ENCODE measurements at regions not wholly inside any gene's neighbourhood (a gene's known extent, or its start where the extent isn't known, plus 50 kb on each side); places are given as distances from the start of the nearest gene placed in this dataset.

DNA sequence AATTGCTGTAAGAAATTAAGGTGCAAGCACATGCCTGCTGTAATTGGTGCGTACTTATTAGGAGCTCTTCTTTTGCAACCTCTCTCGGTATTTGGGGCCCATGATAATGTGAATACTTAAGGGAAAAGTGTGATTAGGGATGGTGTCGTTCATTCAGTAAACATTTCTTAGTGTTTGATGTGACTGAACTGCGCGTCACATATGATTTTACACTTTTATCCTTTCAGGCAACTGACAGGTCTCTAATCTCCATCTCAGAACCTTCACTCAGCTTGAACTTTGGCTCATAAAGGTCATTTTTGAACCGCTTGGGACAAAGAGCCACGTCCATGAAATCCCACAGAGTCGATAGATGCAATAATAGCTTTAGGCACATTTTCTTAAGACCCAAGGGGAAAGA, 612.1 kb upstream of the PITX2 start:
- Histone ChIP-seq H3K4me1 (ENCODE audit: control insufficient read depth, insufficient read depth, low read length) (peaks cover 3% of the 10 kb centered on the region; the same call in 1 of the 2 replicates), H3K36me3 (ENCODE audit: control insufficient read depth, insufficient read depth, low read length) (no peaks in the 10 kb centered on the region), H3K27ac (ENCODE audit: low read depth, low read length) (no peak overlapping the region), H3K4me3 (ENCODE audit: low read depth, low read length) (no peak overlapping the region), H3K9me3 (ENCODE audit: control insufficient read depth, insufficient read depth, low read depth, low read length) (no peaks in the 10 kb centered on the region), H3K9ac (ENCODE audit: low read length) (no peak overlapping the region), H3K27me3 (ENCODE audit: control insufficient read depth, insufficient read depth, low read length) (no peaks in the 10 kb centered on the region)

DNA sequence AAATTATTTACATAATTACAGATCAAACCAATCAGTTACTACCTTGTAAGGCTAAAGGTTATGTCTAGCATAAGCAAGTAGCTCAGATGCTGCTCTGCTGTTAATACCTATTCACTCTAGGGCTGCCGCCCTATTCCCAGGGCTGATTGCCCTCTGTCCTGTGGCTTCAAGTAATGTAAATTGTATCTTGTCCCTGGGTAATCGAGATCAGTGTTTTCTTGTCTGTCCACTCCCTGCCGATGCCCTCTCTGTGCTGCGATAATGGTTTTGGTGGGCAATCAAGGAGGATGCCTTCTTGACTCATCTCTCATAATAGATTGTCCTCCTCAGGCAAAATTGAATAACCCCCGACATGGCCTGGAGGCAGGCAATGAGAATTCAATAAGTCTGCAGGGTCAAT, 641.0 kb upstream of the PITX2 start:
- H3K9me3 ChIP-seq (ENCODE audit: control insufficient read depth, insufficient read depth, low read depth, low read length) = no peaks in the 10 kb centered on the region
- no peaks in the 10 kb centered on the region for H3K27me3 ChIP-seq (ENCODE audit: control insufficient read depth, insufficient read depth, low read length)
- no peak overlapping the region for H3K4me3 ChIP-seq (ENCODE audit: low read depth, low read length)
- H3K27ac ChIP-seq (ENCODE audit: low read depth, low read length) = no peak overlapping the region
- H3K36me3 ChIP-seq (ENCODE audit: control insufficient read depth, insufficient read depth, low read length) = no peaks in the 10 kb centered on the region
- peaks cover 4% of the 10 kb centered on the region; the same call in 1 of the 2 replicates for H3K4me1 ChIP-seq (ENCODE audit: control insufficient read depth, insufficient read depth, low read length)
- H3K9ac ChIP-seq (ENCODE audit: low read length) = no peak overlapping the region

DNA sequence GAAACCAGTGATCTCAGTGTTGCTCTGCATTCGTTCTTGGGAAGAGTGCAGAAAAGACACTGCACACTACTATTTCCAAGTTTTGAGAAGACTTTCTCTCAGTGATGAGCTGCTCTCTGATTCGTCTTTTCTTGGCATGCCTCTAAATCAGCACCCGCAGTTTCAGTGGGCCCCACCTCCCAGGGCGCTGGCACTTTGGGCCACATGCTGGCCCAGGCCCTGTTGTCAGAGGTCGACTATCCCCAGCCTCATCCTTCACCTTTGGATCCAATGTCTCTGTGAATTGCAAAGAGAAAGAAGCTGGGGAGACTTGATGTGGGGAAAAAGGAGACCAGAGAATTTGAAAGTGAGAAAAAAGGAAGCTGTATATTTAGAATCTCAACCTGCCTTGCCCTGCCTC, 644.1 kb upstream of the PITX2 start:
- Histone ChIP-seq H3K4me3 (ENCODE audit: low read depth, low read length) (no peak overlapping the region), H3K9me3 (ENCODE audit: control insufficient read depth, insufficient read depth, low read depth, low read length) (no peaks in the 10 kb centered on the region), H3K27ac (ENCODE audit: low read depth, low read length) (no peak overlapping the region), H3K9ac (ENCODE audit: low read length) (no peak overlapping the region), H3K4me1 (ENCODE audit: control insufficient read depth, insufficient read depth, low read length) (peaks cover 4% of the 10 kb centered on the region; the same call in 1 of the 2 replicates), H3K27me3 (ENCODE audit: control insufficient read depth, insufficient read depth, low read length) (no peaks in the 10 kb centered on the region), H3K36me3 (ENCODE audit: control insufficient read depth, insufficient read depth, low read length) (no peaks in the 10 kb centered on the region)

DNA sequence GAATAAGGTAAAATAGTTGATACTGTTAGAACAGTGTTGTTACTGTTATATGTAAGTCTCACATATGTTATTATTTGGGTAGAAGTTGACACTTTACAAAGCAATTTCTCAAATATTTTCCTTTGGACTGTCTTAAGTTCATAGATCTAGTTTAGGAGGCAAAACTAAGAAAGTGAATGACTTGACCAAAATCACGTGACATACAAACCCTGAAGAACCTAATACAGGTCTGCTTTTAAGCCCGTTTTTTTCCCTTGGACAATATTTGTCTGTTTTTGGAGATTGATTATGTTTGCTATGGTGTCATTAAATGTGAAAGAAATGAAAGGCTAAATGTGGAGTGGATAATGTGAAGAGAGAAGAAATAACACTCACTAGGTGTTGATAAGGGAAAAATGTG, 644.9 kb upstream of the PITX2 start:
- H3K36me3 ChIP-seq (ENCODE audit: control insufficient read depth, insufficient read depth, low read length) = no peaks in the 10 kb centered on the region
- H3K4me3 ChIP-seq (ENCODE audit: low read depth, low read length) = no peak overlapping the region
- H3K4me1 ChIP-seq (ENCODE audit: control insufficient read depth, insufficient read depth, low read length) = peaks cover 4% of the 10 kb centered on the region; the same call in 1 of the 2 replicates
- no peaks in the 10 kb centered on the region for H3K9me3 ChIP-seq (ENCODE audit: control insufficient read depth, insufficient read depth, low read depth, low read length)
- no peaks in the 10 kb centered on the region for H3K27me3 ChIP-seq (ENCODE audit: control insufficient read depth, insufficient read depth, low read length)
- H3K27ac ChIP-seq (ENCODE audit: low read depth, low read length) = no peak overlapping the region
- H3K9ac ChIP-seq (ENCODE audit: low read length) = no peak overlapping the region

DNA sequence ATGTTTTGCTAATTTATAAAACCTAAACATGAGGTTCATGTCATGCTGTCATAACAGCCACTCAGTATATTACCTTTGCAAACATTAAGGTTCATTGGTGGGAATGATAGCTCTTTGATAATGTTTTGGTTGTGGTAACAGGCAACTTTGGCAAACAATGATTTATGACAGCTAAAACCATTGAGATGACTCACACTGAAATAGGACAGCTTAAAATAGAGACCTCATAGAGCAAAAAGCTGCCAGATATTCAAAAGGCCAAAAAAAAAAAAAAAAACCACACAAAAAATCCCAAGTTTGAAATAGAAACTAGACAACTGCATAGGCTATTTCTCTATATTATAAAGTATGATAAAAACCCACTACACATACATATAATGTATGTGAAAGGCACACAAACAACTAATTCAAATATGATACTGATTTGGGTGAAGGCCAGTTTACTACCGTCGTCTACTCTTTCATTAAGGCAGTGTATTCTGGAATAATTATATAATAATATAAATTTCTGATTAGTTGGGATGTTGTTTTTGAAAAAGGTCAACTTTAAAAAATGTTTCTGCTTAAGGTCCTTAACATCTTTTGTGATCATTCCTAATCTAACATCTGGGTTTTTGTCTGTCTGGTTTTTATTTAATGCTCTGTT, 646.0 kb upstream of the PITX2 start:
- Histone ChIP-seq H3K36me3 (ENCODE audit: control insufficient read depth, insufficient read depth, low read length) (no peaks in the 10 kb centered on the region), H3K9me3 (ENCODE audit: control insufficient read depth, insufficient read depth, low read depth, low read length) (no peaks in the 10 kb centered on the region), H3K27me3 (ENCODE audit: control insufficient read depth, insufficient read depth, low read length) (no peaks in the 10 kb centered on the region)

DNA sequence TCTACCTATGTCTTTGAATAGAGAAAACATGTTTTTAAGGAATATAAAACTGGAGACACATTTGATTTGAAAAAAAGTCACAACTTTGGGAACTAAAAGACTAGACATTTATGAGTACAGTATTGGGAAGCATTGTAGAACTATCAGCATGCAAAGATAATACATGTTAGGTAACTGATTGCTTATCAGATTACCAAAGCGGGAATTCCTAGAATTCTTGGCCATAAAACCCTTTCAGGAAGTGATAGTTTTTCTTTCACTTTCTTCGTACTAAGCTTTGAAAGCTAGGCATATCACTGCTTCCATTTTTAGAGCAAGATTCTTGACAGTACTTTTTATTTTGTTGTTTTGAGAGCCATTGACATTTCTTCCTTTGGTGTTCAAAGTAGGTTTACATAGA, 646.6 kb upstream of the PITX2 start:
- no peak overlapping the region for H3K27ac ChIP-seq (ENCODE audit: low read depth, low read length)
- H3K27me3 ChIP-seq (ENCODE audit: control insufficient read depth, insufficient read depth, low read length) = no peaks in the 10 kb centered on the region
- no peak overlapping the region for H3K4me3 ChIP-seq (ENCODE audit: low read depth, low read length)
- H3K9me3 ChIP-seq (ENCODE audit: control insufficient read depth, insufficient read depth, low read depth, low read length) = no peaks in the 10 kb centered on the region
- H3K9ac ChIP-seq (ENCODE audit: low read length) = no peak overlapping the region
- H3K4me1 ChIP-seq (ENCODE audit: control insufficient read depth, insufficient read depth, low read length) = peaks cover 4% of the 10 kb centered on the region; the same call in 1 of the 2 replicates
- no peaks in the 10 kb centered on the region for H3K36me3 ChIP-seq (ENCODE audit: control insufficient read depth, insufficient read depth, low read length)

More for the DNA sequence above, 646.0 kb upstream of the PITX2 start:
- Histone ChIP-seq H3K4me3 (ENCODE audit: low read depth, low read length) (no peak overlapping the region), H3K9ac (ENCODE audit: low read length) (no peak overlapping the region), H3K27ac (ENCODE audit: low read depth, low read length) (no peak overlapping the region), H3K4me1 (ENCODE audit: control insufficient read depth, insufficient read depth, low read length) (peaks cover 4% of the 10 kb centered on the region; the same call in 1 of the 2 replicates)

DNA sequence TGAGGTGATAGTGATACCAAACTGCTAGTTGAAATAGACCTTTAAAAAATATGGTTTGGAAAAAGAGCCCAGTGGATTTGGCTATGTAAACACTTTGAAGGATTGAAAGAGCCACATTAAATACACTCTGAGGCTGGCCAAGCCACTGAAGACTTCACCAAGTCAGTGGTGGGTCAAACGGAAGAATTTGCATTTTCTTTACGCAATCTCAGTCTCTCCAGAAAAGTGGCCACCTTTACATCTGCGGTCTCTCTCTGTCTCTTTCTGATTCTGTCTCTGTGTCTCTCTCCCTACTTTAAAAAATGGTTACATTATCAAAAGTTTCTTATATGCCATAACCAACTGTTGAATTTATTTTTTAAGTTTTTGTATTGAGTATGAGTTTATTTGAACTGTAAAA, 651.2 kb upstream of the PITX2 start:
- Histone ChIP-seq H3K27ac (ENCODE audit: low read depth, low read length) (no peak overlapping the region), H3K4me3 (ENCODE audit: low read depth, low read length) (no peak overlapping the region), H3K9ac (ENCODE audit: low read length) (no peak overlapping the region), H3K9me3 (ENCODE audit: control insufficient read depth, insufficient read depth, low read depth, low read length) (no peaks in the 10 kb centered on the region), H3K4me1 (ENCODE audit: control insufficient read depth, insufficient read depth, low read length) (no peaks in the 10 kb centered on the region), H3K36me3 (ENCODE audit: control insufficient read depth, insufficient read depth, low read length) (no peaks in the 10 kb centered on the region), H3K27me3 (ENCODE audit: control insufficient read depth, insufficient read depth, low read length) (no peaks in the 10 kb centered on the region)

DNA sequence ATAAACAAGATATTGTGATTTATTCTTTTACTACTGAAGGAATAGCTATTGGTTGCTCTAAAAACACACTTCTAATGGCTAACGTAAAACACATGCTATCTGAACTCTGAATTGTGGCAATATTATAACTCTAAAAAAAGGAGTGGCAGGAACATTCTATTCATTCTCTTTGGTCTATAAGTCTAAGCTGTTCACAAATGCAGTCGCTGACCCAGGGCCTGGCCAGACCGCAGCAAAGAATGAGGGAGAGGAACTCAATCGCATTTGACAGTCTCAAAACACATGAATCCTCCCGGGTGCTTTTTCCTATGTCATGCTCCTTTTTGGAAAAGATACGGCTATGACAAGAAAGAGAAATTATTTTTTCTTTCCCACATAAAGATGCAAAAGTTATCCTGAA, 651.6 kb upstream of the PITX2 start:
- H3K4me3 ChIP-seq (ENCODE audit: low read depth, low read length) = no peak overlapping the region

DNA sequence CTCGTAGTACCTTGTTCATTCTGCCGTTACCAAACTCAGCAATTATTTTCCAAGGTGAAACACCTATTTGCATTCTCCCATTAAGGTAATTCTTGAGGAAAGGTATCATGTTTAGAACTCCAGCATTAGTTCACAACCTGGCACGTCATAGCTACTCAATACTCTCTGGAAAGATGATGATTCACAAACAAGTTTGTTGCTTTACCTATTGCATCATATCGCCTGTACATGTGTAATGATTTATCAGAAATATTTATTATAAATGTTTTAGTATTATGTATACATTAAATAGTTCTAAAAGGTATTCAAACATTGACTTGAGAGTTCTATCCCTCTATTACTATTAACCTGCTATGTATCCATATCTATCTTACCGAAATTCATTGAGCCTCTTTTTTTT, 658.3 kb upstream of the PITX2 start:
- Histone ChIP-seq H3K27me3 (ENCODE audit: control insufficient read depth, insufficient read depth, low read length) (no peaks in the 10 kb centered on the region), H3K36me3 (ENCODE audit: control insufficient read depth, insufficient read depth, low read length) (no peaks in the 10 kb centered on the region), H3K27ac (ENCODE audit: low read depth, low read length) (no peak overlapping the region), H3K4me1 (ENCODE audit: control insufficient read depth, insufficient read depth, low read length) (no peaks in the 10 kb centered on the region), H3K4me3 (ENCODE audit: low read depth, low read length) (no peak overlapping the region), H3K9ac (ENCODE audit: low read length) (no peak overlapping the region), H3K9me3 (ENCODE audit: control insufficient read depth, insufficient read depth, low read depth, low read length) (no peaks in the 10 kb centered on the region)

More for the DNA sequence above, 651.6 kb upstream of the PITX2 start:
- H3K9ac ChIP-seq (ENCODE audit: low read length) = no peak overlapping the region
- H3K4me1 ChIP-seq (ENCODE audit: control insufficient read depth, insufficient read depth, low read length) = no peaks in the 10 kb centered on the region
- H3K9me3 ChIP-seq (ENCODE audit: control insufficient read depth, insufficient read depth, low read depth, low read length) = no peaks in the 10 kb centered on the region
- H3K27me3 ChIP-seq (ENCODE audit: control insufficient read depth, insufficient read depth, low read length) = no peaks in the 10 kb centered on the region
- no peaks in the 10 kb centered on the region for H3K36me3 ChIP-seq (ENCODE audit: control insufficient read depth, insufficient read depth, low read length)
- no peak overlapping the region for H3K27ac ChIP-seq (ENCODE audit: low read depth, low read length)

DNA sequence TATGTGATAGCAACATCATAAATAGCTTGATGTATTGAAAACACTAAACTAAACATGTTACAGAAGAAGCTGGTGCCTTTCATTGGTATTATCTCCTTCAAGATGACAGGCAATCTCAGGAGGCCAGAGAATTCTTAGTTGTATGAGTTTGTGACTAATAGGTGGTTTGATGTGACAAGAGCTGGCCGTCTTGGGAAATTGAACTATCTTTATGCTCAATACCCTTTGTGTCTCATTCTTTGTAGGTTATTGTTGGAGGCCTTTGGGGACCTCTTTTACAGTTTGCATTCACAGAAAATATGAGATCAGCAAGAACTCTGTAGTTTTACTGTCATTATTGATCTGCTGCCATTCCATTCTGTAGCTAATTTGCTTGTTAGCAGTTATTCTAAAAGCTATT, 659.2 kb upstream of the PITX2 start:
- Histone ChIP-seq H3K27me3 (ENCODE audit: control insufficient read depth, insufficient read depth, low read length) (no peaks in the 10 kb centered on the region), H3K9ac (ENCODE audit: low read length) (no peak overlapping the region), H3K36me3 (ENCODE audit: control insufficient read depth, insufficient read depth, low read length) (no peaks in the 10 kb centered on the region), H3K4me1 (ENCODE audit: control insufficient read depth, insufficient read depth, low read length) (no peaks in the 10 kb centered on the region), H3K4me3 (ENCODE audit: low read depth, low read length) (no peak overlapping the region), H3K27ac (ENCODE audit: low read depth, low read length) (no peak overlapping the region), H3K9me3 (ENCODE audit: control insufficient read depth, insufficient read depth, low read depth, low read length) (no peaks in the 10 kb centered on the region)

DNA sequence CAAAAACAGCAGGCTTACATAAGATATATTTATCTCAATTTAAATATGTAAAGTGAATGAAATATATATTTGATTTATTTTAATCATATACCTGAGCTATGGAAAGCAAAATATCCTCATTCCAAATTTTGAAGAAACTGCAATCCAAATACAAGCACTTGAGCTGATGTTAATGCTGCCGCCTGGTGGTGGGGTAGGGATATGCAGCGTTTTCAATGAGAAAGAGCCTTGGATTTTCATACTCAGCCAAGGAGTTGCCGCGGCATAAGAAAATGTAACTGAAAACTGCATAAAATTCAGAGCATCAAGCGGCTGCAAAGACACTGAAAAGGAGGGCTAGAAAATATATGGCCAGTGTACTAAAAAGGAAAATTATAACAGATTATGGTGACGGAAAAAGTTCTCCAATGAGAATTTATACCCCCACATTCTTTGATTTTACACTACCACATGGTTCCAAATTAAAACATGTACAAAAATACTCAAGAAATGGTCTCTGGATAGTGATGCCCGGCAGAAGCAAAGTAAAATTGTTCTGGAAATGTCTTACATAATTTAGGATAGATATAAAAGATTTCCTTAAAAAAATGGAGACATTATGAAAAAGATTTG, 660.3 kb upstream of the PITX2 start:
- Histone ChIP-seq H3K27ac (ENCODE audit: low read depth, low read length) (no peak overlapping the region), H3K4me3 (ENCODE audit: low read depth, low read length) (no peak overlapping the region), H3K27me3 (ENCODE audit: control insufficient read depth, insufficient read depth, low read length) (no peaks in the 10 kb centered on the region), H3K9me3 (ENCODE audit: control insufficient read depth, insufficient read depth, low read depth, low read length) (no peaks in the 10 kb centered on the region), H3K4me1 (ENCODE audit: control insufficient read depth, insufficient read depth, low read length) (no peaks in the 10 kb centered on the region), H3K9ac (ENCODE audit: low read length) (no peak overlapping the region), H3K36me3 (ENCODE audit: control insufficient read depth, insufficient read depth, low read length) (no peaks in the 10 kb centered on the region)
